Endothelial cell of hepatic sinusoid (primary cell): ENCODE measurements at regions not wholly inside any gene's neighbourhood (a gene's known extent, or its start where the extent isn't known, plus 50 kb on each side); places are given as distances from the start of the nearest gene placed in this dataset.

ENCODE experiments used
- in situ Hi-C: cut with HindIII; loops from 2 replicates; pipeline ENCODE4 v1.10.0; 2017; ENCODE audit warnings: low sequenced_read_pairs

GRCh38 chr9:119789987-119790386 is 420.8 kb upstream of the BRINP1 start:
- in situ Hi-C loops = no loop called here

GRCh38 chr9:119788921-119789320 is 419.7 kb upstream of the BRINP1 start:
- in situ Hi-C loops = no loop called here

GRCh38 chr9:119781886-119782285 is 412.7 kb upstream of the BRINP1 start:
- in situ Hi-C loops = loop anchor here (5.0 kb wide), 1 partner anchor 35 kb away; no protein-coding TSS in a partner anchor

- in situ Hi-C loops = no loop called here
Measured at GRCh38 chr9:119775410-119775809, 406.2 kb upstream of the BRINP1 start.

- in situ Hi-C loops = no loop called here
Measured at GRCh38 chr9:119773823-119774222, 404.6 kb upstream of the BRINP1 start.

- in situ Hi-C loops = no loop called here
Measured at GRCh38 chr9:119771341-119771740, 402.1 kb upstream of the BRINP1 start.

GRCh38 chr9:119768266-119768665 is 399.0 kb upstream of the BRINP1 start:
- in situ Hi-C loops = no loop called here

- in situ Hi-C loops = no loop called here
Measured at GRCh38 chr9:119765632-119766175, 396.5 kb upstream of the BRINP1 start.

- in situ Hi-C loops = no loop called here
Measured at GRCh38 chr9:119763260-119763659, 394.0 kb upstream of the BRINP1 start.

GRCh38 chr9:119761812-119762211 is 392.6 kb upstream of the BRINP1 start:
- in situ Hi-C loops = no loop called here

GRCh38 chr9:119758990-119759389 is 389.8 kb upstream of the BRINP1 start:
- in situ Hi-C loops = no loop called here

GRCh38 chr9:119758241-119758640 is 389.0 kb upstream of the BRINP1 start:
- in situ Hi-C loops = no loop called here

GRCh38 chr9:119739476-119739875 is 370.2 kb upstream of the BRINP1 start:
- in situ Hi-C loops = no loop called here

GRCh38 chr9:119736491-119737454 is 367.5 kb upstream of the BRINP1 start:
- in situ Hi-C loops = no loop called here

- in situ Hi-C loops = no loop called here
Measured at GRCh38 chr9:119727988-119728387, 358.8 kb upstream of the BRINP1 start.

- in situ Hi-C loops = no loop called here
Measured at GRCh38 chr9:119726035-119726434, 356.8 kb upstream of the BRINP1 start.

GRCh38 chr9:119722384-119722783 is 353.1 kb upstream of the BRINP1 start:
- in situ Hi-C loops = no loop called here

GRCh38 chr9:119712325-119712724 is 343.1 kb upstream of the BRINP1 start:
- in situ Hi-C loops = no loop called here

GRCh38 chr9:119709431-119709830 is 340.2 kb upstream of the BRINP1 start:
- in situ Hi-C loops = no loop called here

GRCh38 chr9:119707228-119707845 is 338.1 kb upstream of the BRINP1 start:
- in situ Hi-C loops = no loop called here

GRCh38 chr9:119701651-119702050 is 332.4 kb upstream of the BRINP1 start:
- in situ Hi-C loops = no loop called here

- in situ Hi-C loops = no loop called here
Measured at GRCh38 chr9:119698535-119698934, 329.3 kb upstream of the BRINP1 start.
